Activated T-helper 2 cell treated with anti-CD3 and anti-CD28 coated beads, Interferon-gamma antibody, Interleukin-2, Interleukin-4, amounts not matched to agents 10 μg/mL and 5 μg/mL and 100 μg/mL, durations not matched to agents 14 hours and 24 hours and 36 hours (primary cell): ENCODE measurements at regions not wholly inside any gene's neighbourhood (a gene's known extent, or its start where the extent isn't known, plus 50 kb on each side); places are given as distances from the start of the nearest gene placed in this dataset.

ENCODE experiments used
- DNase-seq: peaks from one replicate; pipeline ENCODE4 v3.0.0; 2021; ENCODE audit warnings: low spot score
- H3K27ac Mint-ChIP-seq: one replicate; pipeline ENCODE4 v1.8.0; 2021; ENCODE audit warnings: mixed read lengths
- H3K27me3 Mint-ChIP-seq: one replicate; pipeline ENCODE4 v1.8.0; 2021; ENCODE audit warnings: low read depth, mixed read lengths
- H3K36me3 Mint-ChIP-seq: one replicate; pipeline ENCODE4 v1.8.0; 2021; ENCODE audit warnings: low read depth, mixed read lengths
- H3K4me1 Mint-ChIP-seq: one replicate; pipeline ENCODE4 v1.8.0; 2021; ENCODE audit warnings: low read depth, mixed read lengths
- H3K4me3 Mint-ChIP-seq: one replicate; pipeline ENCODE4 v1.8.0; 2021; ENCODE audit warnings: low read depth, mild to moderate bottlenecking, moderate library complexity, mixed read lengths
- H3K9me3 Mint-ChIP-seq: one replicate; pipeline ENCODE4 v1.8.0; 2021; ENCODE audit warnings: mixed read lengths
- intact Hi-C: fragments of 100-400 bp; cut with micrococcal nuclease; formaldehyde crosslinking; loops from one replicate; pipeline ENCODE4 v1.15.1; 2023

GRCh38 chr13:39955560-39955959 is 300.1 kb downstream of the COG6 start:
- H3K27ac Mint-ChIP-seq = no peak overlapping the region
- no peaks in the 10 kb centered on the region for H3K36me3 Mint-ChIP-seq
- DNase-seq = no peak
- H3K27me3 Mint-ChIP-seq = no peaks in the 10 kb centered on the region
- H3K4me1 Mint-ChIP-seq = peaks cover 50% of the 10 kb centered on the region
- H3K9me3 Mint-ChIP-seq = no peaks in the 10 kb centered on the region
- H3K4me3 Mint-ChIP-seq = no peak overlapping the region
- intact Hi-C loops = loop anchor here (5.0 to 10.0 kb wide), 4 partner anchors 147 to 819 kb away; partner anchors contain the start of genes FOXO1 and MRPS31

GRCh38 chr13:39956036-39956435 is 300.6 kb downstream of the COG6 start:
- H3K4me1 Mint-ChIP-seq = peaks cover 50% of the 10 kb centered on the region
- H3K4me3 Mint-ChIP-seq = peak overlapping the region; percentile 46
- H3K27ac Mint-ChIP-seq = peak overlapping the region; percentile 76
- no peaks in the 10 kb centered on the region for H3K36me3 Mint-ChIP-seq
- no peaks in the 10 kb centered on the region for H3K9me3 Mint-ChIP-seq
- DNase-seq = no peak
- no peaks in the 10 kb centered on the region for H3K27me3 Mint-ChIP-seq
- intact Hi-C loops = loop anchor here (1.0 to 10.0 kb wide), 6 partner anchors 25 to 819 kb away; partner anchors contain the start of genes FOXO1 and MRPS31

- no peaks in the 10 kb centered on the region for H3K36me3 Mint-ChIP-seq
- H3K9me3 Mint-ChIP-seq = no peaks in the 10 kb centered on the region
- DNase-seq = no peak
- H3K4me1 Mint-ChIP-seq = peaks cover 39% of the 10 kb centered on the region
- H3K4me3 Mint-ChIP-seq = peak overlapping the region; percentile 37
- intact Hi-C loops = loop anchor here (2.0 to 10.0 kb wide), 5 partner anchors 27 to 817 kb away; partner anchors contain the start of genes FOXO1 and MRPS31
- H3K27ac Mint-ChIP-seq = no peak overlapping the region
- H3K27me3 Mint-ChIP-seq = no peaks in the 10 kb centered on the region
These were observed 302.6 kb downstream of the COG6 start for GRCh38 chr13:39957868-39958677.

GRCh38 chr13:39959497-39960144 is 304.2 kb downstream of the COG6 start:
- Mint-ChIP-seq H3K27ac (no peak overlapping the region), H3K36me3 (no peaks in the 10 kb centered on the region), H3K4me1 (peaks cover 36% of the 10 kb centered on the region), H3K27me3 (no peaks in the 10 kb centered on the region), H3K9me3 (no peaks in the 10 kb centered on the region), H3K4me3 (no peak overlapping the region)
- intact Hi-C loops = loop anchor here (5.0 to 10.0 kb wide), 4 partner anchors 143 to 815 kb away; partner anchors contain the start of genes FOXO1 and MRPS31
- DNase-seq = no peak

GRCh38 chr13:39960191-39960590 is 304.7 kb downstream of the COG6 start:
- DNase-seq = no peak
- H3K36me3 Mint-ChIP-seq = no peaks in the 10 kb centered on the region
- H3K27me3 Mint-ChIP-seq = no peaks in the 10 kb centered on the region
- no peaks in the 10 kb centered on the region for H3K9me3 Mint-ChIP-seq
- H3K27ac Mint-ChIP-seq = no peak overlapping the region
- intact Hi-C loops = no loop called here
- no peak overlapping the region for H3K4me3 Mint-ChIP-seq
- peaks cover 36% of the 10 kb centered on the region for H3K4me1 Mint-ChIP-seq

GRCh38 chr13:39961036-39961435 is 305.6 kb downstream of the COG6 start:
- intact Hi-C loops = no loop called here
- Mint-ChIP-seq H3K27me3 (no peaks in the 10 kb centered on the region), H3K4me3 (no peak overlapping the region), H3K9me3 (no peaks in the 10 kb centered on the region), H3K4me1 (peaks cover 30% of the 10 kb centered on the region), H3K36me3 (no peaks in the 10 kb centered on the region), H3K27ac (no peak overlapping the region)
- no peak for DNase-seq

GRCh38 chr13:39963612-39964011 is 308.1 kb downstream of the COG6 start:
- peaks cover 5% of the 10 kb centered on the region for H3K4me1 Mint-ChIP-seq
- no peak overlapping the region for H3K27ac Mint-ChIP-seq
- peaks cover 4% of the 10 kb centered on the region for H3K9me3 Mint-ChIP-seq
- H3K36me3 Mint-ChIP-seq = no peaks in the 10 kb centered on the region
- intact Hi-C loops = no loop called here
- peaks cover 6% of the 10 kb centered on the region for H3K27me3 Mint-ChIP-seq
- no peak for DNase-seq
- no peak overlapping the region for H3K4me3 Mint-ChIP-seq

- no peak for DNase-seq
- Mint-ChIP-seq H3K9me3 (peaks cover 4% of the 10 kb centered on the region), H3K4me1 (no peaks in the 10 kb centered on the region), H3K27ac (no peak overlapping the region), H3K27me3 (peaks cover 6% of the 10 kb centered on the region), H3K36me3 (no peaks in the 10 kb centered on the region), H3K4me3 (no peak overlapping the region)
- intact Hi-C loops = no loop called here
These were observed 309.8 kb downstream of the COG6 start for GRCh38 chr13:39965309-39965708.

- Mint-ChIP-seq H3K4me1 (no peaks in the 10 kb centered on the region), H3K36me3 (no peaks in the 10 kb centered on the region), H3K4me3 (no peak overlapping the region), H3K9me3 (peaks cover 4% of the 10 kb centered on the region), H3K27ac (no peak overlapping the region), H3K27me3 (peaks cover 6% of the 10 kb centered on the region)
- no peak for DNase-seq
- intact Hi-C loops = no loop called here
These were observed 311.9 kb downstream of the COG6 start for GRCh38 chr13:39967199-39967959.

GRCh38 chr13:39968646-39969475 is 313.4 kb downstream of the COG6 start:
- Mint-ChIP-seq H3K36me3 (no peaks in the 10 kb centered on the region), H3K4me1 (no peaks in the 10 kb centered on the region), H3K27ac (no peak overlapping the region), H3K9me3 (peaks cover 4% of the 10 kb centered on the region), H3K4me3 (no peak overlapping the region), H3K27me3 (peaks cover 8% of the 10 kb centered on the region)
- DNase-seq = no peak
- intact Hi-C loops = no loop called here

GRCh38 chr13:39970177-39970846 is 314.9 kb downstream of the COG6 start:
- Mint-ChIP-seq H3K9me3 (peaks cover 4% of the 10 kb centered on the region), H3K36me3 (no peaks in the 10 kb centered on the region), H3K4me3 (no peak overlapping the region), H3K4me1 (no peaks in the 10 kb centered on the region), H3K27ac (no peak overlapping the region), H3K27me3 (peaks cover 11% of the 10 kb centered on the region)
- DNase-seq = no peak
- intact Hi-C loops = no loop called here

- Mint-ChIP-seq H3K36me3 (no peaks in the 10 kb centered on the region), H3K27ac (no peak overlapping the region), H3K4me1 (no peaks in the 10 kb centered on the region), H3K4me3 (no peak overlapping the region), H3K27me3 (peaks cover 10% of the 10 kb centered on the region), H3K9me3 (peaks cover 4% of the 10 kb centered on the region)
- intact Hi-C loops = no loop called here
- no peak for DNase-seq
These were observed 316.1 kb downstream of the COG6 start for GRCh38 chr13:39971526-39971925.
